A549 (cell line): ENCODE measurements at regions not wholly inside any gene's neighbourhood (a gene's known extent, or its start where the extent isn't known, plus 50 kb on each side); places are given as distances from the start of the nearest gene placed in this dataset.

ENCODE experiments used
- ATAC-seq, 2 experiments: fragments of 200-7000 bp in 1 of 2; fragments of >200 bp in 1 of 2; cut with Nextera tagmentation in 1 of 2; cut with Tn5 transposase in 1 of 2; 3 replicates each; pipeline versions ENCODE4 v1.8.0 to v1.9.1; 2018 to 2020; ENCODE audit warnings: mild to moderate bottlenecking in 1 of 2, moderate library complexity in 1 of 2
- CTCF ChIA-PET: fragments of 300-600 bp; sonication (Branson Sonifier 250); formaldehyde crosslinking; extraction: SDS; loops from one replicate; lab custom pipeline; 2021; ENCODE audit warnings: antibody characterized with exemption, inconsistent platforms; lab: Yijun Ruan, JAX
- POLR2A ChIA-PET: fragments of 350-600 bp; formaldehyde crosslinking; extraction: SDS; loops from one replicate; lab custom pipeline; 2021; ENCODE audit warnings: antibody characterized with exemption, inconsistent platforms; lab: Yijun Ruan, JAX
- DNase-seq, 2 experiments: peaks; one replicate each; pipeline versions ENCODE4 v3.0.0 to v3.0.0-alpha.2; 2011 to 2016; ENCODE audit warnings: low read depth in 1 of 2, low spot score in 1 of 2
- FAIRE-seq: peaks from 2 replicates; lab custom pipeline; 2011; peaks lifted over from hg19 to GRCh38; lab: Jason Lieb, UNC
- H3K27ac ChIP-seq, 2 experiments: fragments of >200 bp; sonication (Bioruptor Twin); formaldehyde crosslinking; 3 replicates each; pipeline ENCODE4 v1.5.1; 2016 to 2017
- H3K4me1 ChIP-seq: fragments of >200 bp; sonication (Bioruptor Twin); formaldehyde crosslinking; 3 replicates; pipeline ENCODE4 v1.6.1; 2016
- H3K4me2 ChIP-seq: fragments of >200 bp; sonication (Bioruptor Twin); formaldehyde crosslinking; 3 replicates; pipeline ENCODE4 v1.6.1; 2016
- H3K4me3 ChIP-seq: fragments of >200 bp; sonication (Bioruptor Twin); formaldehyde crosslinking; 3 replicates; pipeline ENCODE4 v1.5.1; 2016
- H3K9me3 ChIP-seq: fragments of >200 bp; sonication (Bioruptor Twin); formaldehyde crosslinking; 3 replicates; pipeline ENCODE4 v1.6.1; 2016
- CHD2 ChIP-seq: fragments of 150-350 bp; IDR thresholded peaks from 2 replicates; pipeline ENCODE4 v1.6.1; 2014; ENCODE audit warnings: low read length; ENCODE audit not compliant: partially characterized antibody
- CTCF ChIP-seq: fragments of >200 bp; sonication (Bioruptor Twin); formaldehyde crosslinking; IDR thresholded peaks from 3 replicates; pipeline ENCODE4 v1.5.1; 2016
- EHF ChIP-seq: fragments of 250-450 bp; sonication (Bioruptor Pico); IDR thresholded peaks from 2 replicates; pipeline ENCODE4 v1.5.0; 2020; ENCODE audit warnings: mild to moderate bottlenecking
- ESRRA ChIP-seq: fragments of 150-350 bp; IDR thresholded peaks from 2 replicates; pipeline ENCODE4 v1.6.1; 2014; ENCODE audit warnings: mild to moderate bottlenecking, low read length, borderline replicate concordance
- FOSL2 ChIP-seq, 2 experiments: fragments of 450-650 bp in 1 of 2; fragments of >200 bp in 1 of 2; sonication (Bioruptor Twin) in 1 of 2; formaldehyde crosslinking; IDR thresholded peaks; 2 replicates each; pipeline versions ENCODE4 v1.5.0 to v1.6.1; 2016 to 2020; ENCODE audit warnings: mild to moderate bottlenecking in 1 of 2, moderate library complexity in 1 of 2
- GATA3 ChIP-seq: IDR thresholded peaks from 2 replicates; pipeline ENCODE4 v1.6.1; 2012; ENCODE audit warnings: borderline replicate concordance
- HES2 ChIP-seq: fragments of >200 bp; sonication (Bioruptor Twin); formaldehyde crosslinking; IDR thresholded peaks from 2 replicates; pipeline ENCODE4 v1.6.1; 2016
- HEYL ChIP-seq: fragments of 250-450 bp; sonication (Bioruptor Pico); IDR thresholded peaks from 2 replicates; pipeline ENCODE4 v1.8.0; 2021; ENCODE audit warnings: mild to moderate bottlenecking, moderate library complexity
- HOXA7 ChIP-seq: fragments of 250-450 bp; sonication (Bioruptor Pico); IDR thresholded peaks from 2 replicates; pipeline ENCODE4 v1.5.0; 2020; ENCODE audit warnings: mild to moderate bottlenecking, moderate library complexity
- HOXB5 ChIP-seq: fragments of 250-450 bp; sonication (Bioruptor Pico); IDR thresholded peaks from 2 replicates; pipeline ENCODE4 v1.5.0; 2020; ENCODE audit warnings: mild to moderate bottlenecking, moderate library complexity
- JUN ChIP-seq, 2 experiments: fragments of >200 bp; sonication (Bioruptor Twin); formaldehyde crosslinking; IDR thresholded peaks; 2 replicates in 1 of 2; 3 replicates in 1 of 2; pipeline ENCODE4 v1.6.1; 2016 to 2017
- KDM1A ChIP-seq: fragments of 200-600 bp; sonication (generic); IDR thresholded peaks from 2 replicates; pipeline ENCODE4 v1.6.1; 2016; ENCODE audit warnings: low read depth, mild to moderate bottlenecking
- KDM5A ChIP-seq: fragments of 200-600 bp; sonication (generic); IDR thresholded peaks from 2 replicates; pipeline ENCODE4 v1.6.1; 2016; ENCODE audit warnings: antibody characterized with exemption, mild to moderate bottlenecking
- NFE2L2 ChIP-seq: fragments of 150-350 bp; conservative IDR thresholded peaks from 2 replicates; pipeline ENCODE4 v1.6.1; 2014; ENCODE audit warnings: low read length
- NPAS2 ChIP-seq: fragments of 250-450 bp; sonication (Bioruptor Pico); IDR thresholded peaks from 2 replicates; pipeline ENCODE4 v1.8.0; 2022; ENCODE audit warnings: mild to moderate bottlenecking, moderate library complexity, borderline replicate concordance
- NR3C1 ChIP-seq: fragments of >200 bp; sonication (Bioruptor Twin); formaldehyde crosslinking; IDR thresholded peaks from 3 replicates; pipeline ENCODE4 v1.6.1; 2017
- POLR2A ChIP-seq: IDR thresholded peaks from 2 replicates; pipeline ENCODE4 v1.6.1; 2012; ENCODE audit warnings: mild to moderate bottlenecking, low read length
- RAD21 ChIP-seq, 2 experiments: fragments of >200 bp in 1 of 2; sonication (Bioruptor Twin) in 1 of 2; formaldehyde crosslinking in 1 of 2; IDR thresholded peaks in 1 of 2; conservative IDR thresholded peaks in 1 of 2; 2 replicates in 1 of 2; 3 replicates in 1 of 2; pipeline ENCODE4 v1.6.1; 2012 to 2018; ENCODE audit warnings: inconsistent platforms in 1 of 2
- SMC3 ChIP-seq: fragments of >200 bp; sonication (Bioruptor Twin); formaldehyde crosslinking; IDR thresholded peaks from 3 replicates; pipeline ENCODE4 v1.6.1; 2018; ENCODE audit warnings: inconsistent platforms
- SREBF2 ChIP-seq: fragments of 450-650 bp; IDR thresholded peaks from 2 replicates; pipeline ENCODE4 v1.6.1; 2014; ENCODE audit warnings: mild to moderate bottlenecking, moderate library complexity
- TFCP2L1 ChIP-seq: fragments of 250-450 bp; sonication (Bioruptor Pico); IDR thresholded peaks from 2 replicates; pipeline ENCODE4 v1.5.0; 2021; ENCODE audit warnings: mild to moderate bottlenecking
- TP53 ChIP-seq: fragments of 250-450 bp; sonication (Bioruptor Pico); IDR thresholded peaks from 2 replicates; pipeline ENCODE4 v1.5.0; 2021; ENCODE audit warnings: mild to moderate bottlenecking, moderate library complexity
- WGBS: methylation state at CpG from one replicate; pipeline ENCODE4 v1.1.6; 2017; ENCODE audit errors: missing lambda C conversion rate; 5-methylcytosine and 5-hydroxymethylcytosine counted together
- TF ChIP-seq, protein P1 (sequence below): fragments of 450-650 bp; IDR thresholded peaks from 2 replicates; pipeline ENCODE4 v1.6.1; 2014; ENCODE audit warnings: antibody characterized with exemption
- TF ChIP-seq, protein P2 (sequence below): IDR thresholded peaks from 2 replicates; pipeline ENCODE4 v1.6.1; 2012
- TF ChIP-seq, protein P3 (sequence below): IDR thresholded peaks from 2 replicates; pipeline ENCODE4 v1.6.1; 2012

- POLR2A ChIA-PET = no interaction called here
- Histone ChIP-seq H3K27ac (no peak overlapping the region), H3K9me3 (no peaks in the 10 kb centered on the region), H3K4me3 (no peak overlapping the region), H3K4me1 (no peaks in the 10 kb centered on the region), H3K4me2 (no peak overlapping the region)
- CTCF ChIA-PET = interaction anchor here (1.4 kb wide), 1 partner anchor 260 kb away, joined by 3 read pairs; no protein-coding TSS in a partner anchor
- no peak for ATAC-seq
- no peak for FAIRE-seq
- TF ChIP-seq HEYL (CRISPR knock-in tag) (no peak), RAD21 (conservative IDR thresholded peaks at IDR 0.05 in 1 of 2, IDR thresholded peaks at IDR 0.05 in 1 of 2) (no peak), HES2 (no peak), HOXA7 (CRISPR knock-in tag) (no peak), SMC3 (no peak), KDM5A (no peak), ESRRA (no peak), NR3C1 (no peak), POLR2A (no peak), NPAS2 (CRISPR knock-in tag) (no peak), KDM1A (no peak), EHF (CRISPR knock-in tag) (no peak), GATA3 (no peak), SREBF2 (no peak), TFCP2L1 (CRISPR knock-in tag) (no peak), TP53 (CRISPR knock-in tag) (no peak)
- TF ChIP-seq, protein P1, sequence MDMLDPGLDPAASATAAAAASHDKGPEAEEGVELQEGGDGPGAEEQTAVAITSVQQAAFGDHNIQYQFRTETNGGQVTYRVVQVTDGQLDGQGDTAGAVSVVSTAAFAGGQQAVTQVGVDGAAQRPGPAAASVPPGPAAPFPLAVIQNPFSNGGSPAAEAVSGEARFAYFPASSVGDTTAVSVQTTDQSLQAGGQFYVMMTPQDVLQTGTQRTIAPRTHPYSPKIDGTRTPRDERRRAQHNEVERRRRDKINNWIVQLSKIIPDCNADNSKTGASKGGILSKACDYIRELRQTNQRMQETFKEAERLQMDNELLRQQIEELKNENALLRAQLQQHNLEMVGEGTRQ = no peak
- TF ChIP-seq, protein P2, sequence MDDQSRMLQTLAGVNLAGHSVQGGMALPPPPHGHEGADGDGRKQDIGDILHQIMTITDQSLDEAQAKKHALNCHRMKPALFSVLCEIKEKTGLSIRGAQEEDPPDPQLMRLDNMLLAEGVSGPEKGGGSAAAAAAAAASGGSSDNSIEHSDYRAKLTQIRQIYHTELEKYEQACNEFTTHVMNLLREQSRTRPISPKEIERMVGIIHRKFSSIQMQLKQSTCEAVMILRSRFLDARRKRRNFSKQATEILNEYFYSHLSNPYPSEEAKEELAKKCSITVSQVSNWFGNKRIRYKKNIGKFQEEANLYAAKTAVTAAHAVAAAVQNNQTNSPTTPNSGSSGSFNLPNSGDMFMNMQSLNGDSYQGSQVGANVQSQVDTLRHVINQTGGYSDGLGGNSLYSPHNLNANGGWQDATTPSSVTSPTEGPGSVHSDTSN = no peak
- TF ChIP-seq, protein P3, sequence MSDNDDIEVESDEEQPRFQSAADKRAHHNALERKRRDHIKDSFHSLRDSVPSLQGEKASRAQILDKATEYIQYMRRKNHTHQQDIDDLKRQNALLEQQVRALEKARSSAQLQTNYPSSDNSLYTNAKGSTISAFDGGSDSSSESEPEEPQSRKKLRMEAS = no peak
- DNase-seq = no peak
- WGBS = 4% methylated on average over 1 of the region's 1 CpG
Observed at GRCh38 chr11:26898799-26899198, 95.1 kb upstream of the FIBIN start.

DNA sequence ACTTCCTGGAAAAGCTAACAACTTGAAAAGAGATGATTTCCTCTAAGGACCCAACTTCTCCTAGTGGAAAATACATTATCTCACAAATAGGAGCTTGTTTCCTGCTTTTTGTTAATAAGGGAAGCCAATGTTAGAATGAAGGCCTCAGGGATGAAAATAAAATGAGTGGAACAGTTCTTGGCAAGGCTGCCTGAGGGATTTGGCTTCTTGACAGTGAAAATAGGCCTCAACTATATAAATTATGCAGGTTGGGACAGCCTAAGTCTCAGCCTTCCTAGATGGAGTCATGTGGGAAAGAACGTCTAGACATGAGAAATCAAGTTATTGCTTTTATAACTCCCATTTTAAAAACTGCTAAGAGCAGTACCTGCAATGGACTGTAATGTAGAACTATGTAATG is 92.8 kb upstream of the FIBIN start:
- ATAC-seq (no peak), DNase-seq (no peak), FAIRE-seq (no peak)
- 5% methylated on average over 1 of the region's 1 CpG for WGBS
- Histone ChIP-seq H3K4me1 (no peaks in the 10 kb centered on the region), H3K4me3 (no peak overlapping the region), H3K4me2 (no peak overlapping the region), H3K9me3 (no peaks in the 10 kb centered on the region), H3K27ac (no peak overlapping the region)
- ChIA-PET CTCF (no interaction called here), POLR2A (no interaction called here)
- TF ChIP-seq KDM1A (no peak), JUN (IDR thresholded peaks at IDR 0.05) (no peak), HOXB5 (CRISPR knock-in tag) (no peak), NFE2L2 (no peak), CHD2 (no peak), FOSL2 (IDR thresholded peaks at IDR 0.05) (no peak), FOSL2 (CRISPR knock-in tag; IDR thresholded peaks at IDR 0.05) (no peak), CTCF (no peak)
